ENCODE measurements at regions not wholly inside any gene's neighbourhood (a gene's known extent, or its start where the extent isn't known, plus 50 kb on each side); places are given as distances from the start of the nearest gene placed in this dataset.

- H3K36me3 ChIP-seq (ENCODE audit: insufficient read depth, low read length), result no peaks in the 10 kb centered on the region
- H3K27me3 ChIP-seq (ENCODE audit: insufficient read depth, low read length), result no peaks in the 10 kb centered on the region
- DNase-seq (ENCODE audit: low read depth) (no peak), FAIRE-seq (no peak)
- H3K4me3 ChIP-seq (ENCODE audit: insufficient read depth, low read depth, low read length), result no peak overlapping the region
- no peak overlapping the region for H3K27ac ChIP-seq (ENCODE audit: low read depth, low read length)
- H3K36me3 Mint-ChIP-seq (ENCODE audit: low read depth, unreplicated experiment), result no peaks in the 10 kb centered on the region
- no peak overlapping the region for H3K9ac ChIP-seq (ENCODE audit: low read length)
- TF ChIP-seq CTCF (IDR thresholded peaks at IDR 0.05; ENCODE audit: insufficient read depth, low read depth, low read length), result no peak
- TF ChIP-seq EZH2 (IDR thresholded peaks at IDR 0.05; ENCODE audit: insufficient read depth, low read length), result no peak
- no peaks in the 10 kb centered on the region for H3K79me2 ChIP-seq (ENCODE audit: insufficient read depth, low read length)
- no peaks in the 10 kb centered on the region for H3K4me1 Mint-ChIP-seq (ENCODE audit: low read depth, unreplicated experiment)
- no peaks in the 10 kb centered on the region for H3K9me3 ChIP-seq (ENCODE audit: insufficient read depth, low read depth, low read length)
- H3K4me1 ChIP-seq (ENCODE audit: insufficient read depth, low read length), result no peaks in the 10 kb centered on the region
- no peak overlapping the region for H3K4me3 Mint-ChIP-seq (ENCODE audit: unreplicated experiment)
- H4K20me1 ChIP-seq (ENCODE audit: insufficient read depth, low read length), result no peaks in the 10 kb centered on the region
- no peaks in the 10 kb centered on the region for H3K27me3 Mint-ChIP-seq (ENCODE audit: low read depth, unreplicated experiment)
- no peak overlapping the region for H2AFZ ChIP-seq (ENCODE audit: low read depth, low read length)
- no peak overlapping the region for H3K27ac Mint-ChIP-seq (ENCODE audit: unreplicated experiment)
- no peak overlapping the region for H3K4me2 ChIP-seq (ENCODE audit: low read length)
- H3K9me3 Mint-ChIP-seq (ENCODE audit: unreplicated experiment), result peaks cover 11% of the 10 kb centered on the region
These were observed 156.1 kb upstream of the MRPS30 start for GRCh38 chr5:44652674-44653073.

GRCh38 chr5:44646016-44646415 lies 162.7 kb upstream of the MRPS30 start:
- no peak overlapping the region for H3K4me3 Mint-ChIP-seq (ENCODE audit: unreplicated experiment)
- no peak overlapping the region for H3K27ac Mint-ChIP-seq (ENCODE audit: unreplicated experiment)
- no peak for TF ChIP-seq EZH2 (IDR thresholded peaks at IDR 0.05; ENCODE audit: insufficient read depth, low read length)
- TF ChIP-seq CTCF (IDR thresholded peaks at IDR 0.05; ENCODE audit: insufficient read depth, low read depth, low read length), result no peak
- no peaks in the 10 kb centered on the region for H3K27me3 ChIP-seq (ENCODE audit: insufficient read depth, low read length)
- no peak for FAIRE-seq
- H4K20me1 ChIP-seq (ENCODE audit: insufficient read depth, low read length), result no peaks in the 10 kb centered on the region
- no peaks in the 10 kb centered on the region for H3K36me3 Mint-ChIP-seq (ENCODE audit: low read depth, unreplicated experiment)
- DNase-seq (ENCODE audit: low read depth), result no peak
- H3K9ac ChIP-seq (ENCODE audit: low read length), result no peak overlapping the region
- no peak overlapping the region for H3K4me3 ChIP-seq (ENCODE audit: insufficient read depth, low read depth, low read length)
- no peaks in the 10 kb centered on the region for H3K27me3 Mint-ChIP-seq (ENCODE audit: low read depth, unreplicated experiment)
- H3K27ac ChIP-seq (ENCODE audit: low read depth, low read length), result no peak overlapping the region
- H2AFZ ChIP-seq (ENCODE audit: low read depth, low read length), result no peak overlapping the region
- no peak overlapping the region for H3K4me2 ChIP-seq (ENCODE audit: low read length)
- no peaks in the 10 kb centered on the region for H3K36me3 ChIP-seq (ENCODE audit: insufficient read depth, low read length)
- H3K9me3 Mint-ChIP-seq (ENCODE audit: unreplicated experiment), result no peaks in the 10 kb centered on the region
- H3K9me3 ChIP-seq (ENCODE audit: insufficient read depth, low read depth, low read length), result peaks cover under 1% of the 10 kb centered on the region
- no peaks in the 10 kb centered on the region for H3K79me2 ChIP-seq (ENCODE audit: insufficient read depth, low read length)
- H3K4me1 ChIP-seq (ENCODE audit: insufficient read depth, low read length), result no peaks in the 10 kb centered on the region
- H3K4me1 Mint-ChIP-seq (ENCODE audit: low read depth, unreplicated experiment), result no peaks in the 10 kb centered on the region

GRCh38 chr5:44645502-44645901 lies 163.2 kb upstream of the MRPS30 start:
- H3K9me3 ChIP-seq (ENCODE audit: insufficient read depth, low read depth, low read length), result peaks cover 5% of the 10 kb centered on the region
- DNase-seq (ENCODE audit: low read depth) (no peak), FAIRE-seq (no peak)
- H3K4me1 Mint-ChIP-seq (ENCODE audit: low read depth, unreplicated experiment), result no peaks in the 10 kb centered on the region
- no peak overlapping the region for H3K9ac ChIP-seq (ENCODE audit: low read length)
- H4K20me1 ChIP-seq (ENCODE audit: insufficient read depth, low read length), result no peaks in the 10 kb centered on the region
- H3K4me1 ChIP-seq (ENCODE audit: insufficient read depth, low read length), result no peaks in the 10 kb centered on the region
- no peak overlapping the region for H3K4me2 ChIP-seq (ENCODE audit: low read length)
- TF ChIP-seq CTCF (IDR thresholded peaks at IDR 0.05; ENCODE audit: insufficient read depth, low read depth, low read length), result no peak
- TF ChIP-seq EZH2 (IDR thresholded peaks at IDR 0.05; ENCODE audit: insufficient read depth, low read length), result no peak
- no peak overlapping the region for H3K27ac ChIP-seq (ENCODE audit: low read depth, low read length)
- no peak overlapping the region for H3K4me3 ChIP-seq (ENCODE audit: insufficient read depth, low read depth, low read length)
- H3K27me3 ChIP-seq (ENCODE audit: insufficient read depth, low read length), result no peaks in the 10 kb centered on the region
- H2AFZ ChIP-seq (ENCODE audit: low read depth, low read length), result no peak overlapping the region
- H3K4me3 Mint-ChIP-seq (ENCODE audit: unreplicated experiment), result no peak overlapping the region
- H3K27ac Mint-ChIP-seq (ENCODE audit: unreplicated experiment), result no peak overlapping the region
- no peaks in the 10 kb centered on the region for H3K79me2 ChIP-seq (ENCODE audit: insufficient read depth, low read length)
- no peaks in the 10 kb centered on the region for H3K36me3 Mint-ChIP-seq (ENCODE audit: low read depth, unreplicated experiment)
- no peaks in the 10 kb centered on the region for H3K36me3 ChIP-seq (ENCODE audit: insufficient read depth, low read length)
- H3K9me3 Mint-ChIP-seq (ENCODE audit: unreplicated experiment), result no peaks in the 10 kb centered on the region
- no peaks in the 10 kb centered on the region for H3K27me3 Mint-ChIP-seq (ENCODE audit: low read depth, unreplicated experiment)

Measured in astrocyte (in vitro differentiated cells and primary cell).